GM18870 (cell line): ENCODE measurements at regions not wholly inside any gene's neighbourhood (a gene's known extent, or its start where the extent isn't known, plus 50 kb on each side); places are given as distances from the start of the nearest gene placed in this dataset.
"Not testable (repeated sequence)": the region's sequence is repeated elsewhere in the genome, so short reads cannot be mapped to it uniquely, and the experiment has no call there.

Source experiments
- ATAC-seq: cut with Tn5 transposase; IDR thresholded peaks from one replicate; pipeline ENCODE4 v1.9.1; 2021; ENCODE audit warnings: moderate library complexity; ENCODE audit not compliant: unreplicated experiment

GRCh38 chr10:8173243-8173865 is 118.9 kb downstream of the GATA3 start:
- ATAC-seq, result no peak

- no peak for ATAC-seq
Measured at GRCh38 chr10:8173866-8174243, 119.4 kb downstream of the GATA3 start.

- ATAC-seq, result no peak
Measured at GRCh38 chr10:8174762-8175161, 120.3 kb downstream of the GATA3 start.

GRCh38 chr10:8177526-8177925 is 123.0 kb downstream of the GATA3 start:
- ATAC-seq, result not testable (repeated sequence)

DNA sequence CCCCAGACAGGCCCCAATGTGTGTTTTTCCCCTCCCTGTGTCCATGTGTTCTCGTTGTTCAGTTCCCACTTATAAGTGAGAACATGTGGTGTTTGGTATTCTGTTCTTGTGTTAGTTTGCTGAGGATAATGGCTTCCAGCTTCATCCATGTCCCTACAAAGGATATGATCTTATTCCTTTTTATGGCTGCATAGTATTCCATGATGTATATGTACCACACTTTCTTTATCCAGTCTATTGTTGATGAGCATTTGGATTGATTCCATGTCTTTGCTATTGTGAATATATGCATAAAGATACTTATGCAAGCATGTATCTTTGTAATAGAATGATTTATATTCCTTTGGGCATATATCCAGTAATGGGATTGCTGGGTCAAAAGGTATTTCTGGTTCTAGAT is 125.3 kb downstream of the GATA3 start:
- not testable (repeated sequence) for ATAC-seq

DNA sequence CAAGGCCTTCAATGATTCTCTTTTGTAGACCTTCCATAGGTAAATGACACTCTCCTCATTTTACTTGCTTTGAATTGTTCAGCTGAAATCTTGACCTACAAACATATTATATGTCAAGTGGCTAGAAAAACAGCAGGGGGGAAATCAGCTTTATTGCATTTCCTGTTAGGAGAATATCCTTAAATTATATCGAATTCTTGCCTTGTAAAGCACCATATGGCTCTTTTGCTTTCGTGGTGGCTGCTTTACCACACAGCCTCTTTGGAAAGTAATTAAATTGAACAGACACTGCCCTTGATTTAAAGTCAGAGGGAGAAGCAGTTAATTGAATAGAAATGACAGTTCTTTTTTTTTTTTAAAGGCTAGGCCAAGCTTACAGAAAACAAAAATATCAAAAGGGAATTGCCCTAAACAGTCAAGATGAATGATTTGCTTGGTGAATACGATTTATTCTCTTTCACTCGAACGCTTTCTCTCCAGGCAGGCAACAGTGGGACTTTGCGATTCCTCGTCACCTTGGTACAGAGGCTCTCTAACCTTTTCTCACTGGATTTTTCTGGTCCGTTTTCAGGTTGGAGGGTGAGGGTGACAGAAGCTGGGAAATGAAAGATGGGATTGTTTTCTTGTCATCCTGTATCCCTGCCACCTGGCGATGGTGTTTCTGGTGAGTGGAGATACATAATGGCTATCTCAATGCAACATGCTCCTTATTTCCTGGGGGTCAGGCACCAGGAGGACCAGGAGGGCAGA is 126.0 kb downstream of the GATA3 start:
- no peak for ATAC-seq

DNA sequence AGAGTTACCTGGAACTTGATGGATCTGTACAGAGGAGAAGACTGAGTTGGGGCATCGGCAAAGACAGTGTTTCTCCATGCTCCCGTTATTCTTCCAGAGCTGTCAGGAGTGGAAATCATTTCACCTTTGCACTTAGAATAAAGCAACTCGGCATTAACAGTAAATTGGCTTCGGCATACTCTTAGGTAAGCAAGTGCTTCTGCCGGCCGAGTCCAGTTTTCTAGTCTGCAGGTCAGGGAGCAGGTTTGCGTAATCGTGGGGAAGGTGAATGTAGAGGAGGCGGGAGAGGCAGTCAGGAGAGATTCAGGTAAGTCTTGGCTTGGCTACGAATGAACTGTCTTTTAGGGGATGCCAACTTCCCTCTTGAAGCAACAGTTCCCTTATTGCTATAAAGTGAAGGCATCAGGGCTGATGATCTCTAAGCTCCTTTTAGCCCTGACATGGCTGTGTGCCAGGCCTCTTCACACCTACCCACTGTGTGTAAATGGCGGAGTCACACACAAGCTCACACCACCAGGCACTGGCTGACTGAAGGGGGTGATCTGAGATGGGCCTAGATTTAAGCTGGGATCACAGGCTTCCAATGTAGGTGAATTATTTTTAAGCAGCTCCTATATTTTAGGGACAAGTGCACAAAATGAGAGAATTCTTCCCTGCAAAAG is 127.1 kb downstream of the GATA3 start:
- ATAC-seq, result no peak

- ATAC-seq, result no peak
Measured at GRCh38 chr10:8182806-8183205, 128.3 kb downstream of the GATA3 start.

DNA sequence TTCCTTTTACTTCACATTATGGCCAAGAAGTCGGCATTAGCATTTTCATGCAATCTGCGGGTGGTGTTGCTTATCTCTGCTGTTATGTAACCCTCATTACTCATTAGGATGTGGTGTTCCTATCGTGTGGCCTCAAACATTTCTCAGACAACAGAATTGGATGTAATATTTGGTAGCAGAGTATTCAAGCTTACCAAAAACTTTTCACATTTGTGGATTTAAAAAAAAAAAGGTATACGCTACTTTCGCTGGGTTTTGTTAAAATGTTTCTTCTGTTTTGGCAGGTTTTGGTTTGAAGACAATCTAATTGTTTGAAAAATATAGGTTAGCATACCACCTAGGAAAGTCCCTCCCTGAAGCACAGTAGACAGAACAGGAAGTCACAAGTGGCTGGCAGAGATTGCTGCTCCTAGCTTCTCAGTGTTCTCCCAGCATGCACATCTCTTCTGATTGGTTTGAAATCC is 128.8 kb downstream of the GATA3 start:
- ATAC-seq, result peak; percentile 85

GRCh38 chr10:8187171-8187666 is 132.7 kb downstream of the GATA3 start:
- ATAC-seq, result no peak

GRCh38 chr10:8189458-8189857 is 135.0 kb downstream of the GATA3 start:
- no peak for ATAC-seq

GRCh38 chr10:8192301-8192700 is 137.8 kb downstream of the GATA3 start:
- no peak for ATAC-seq

DNA sequence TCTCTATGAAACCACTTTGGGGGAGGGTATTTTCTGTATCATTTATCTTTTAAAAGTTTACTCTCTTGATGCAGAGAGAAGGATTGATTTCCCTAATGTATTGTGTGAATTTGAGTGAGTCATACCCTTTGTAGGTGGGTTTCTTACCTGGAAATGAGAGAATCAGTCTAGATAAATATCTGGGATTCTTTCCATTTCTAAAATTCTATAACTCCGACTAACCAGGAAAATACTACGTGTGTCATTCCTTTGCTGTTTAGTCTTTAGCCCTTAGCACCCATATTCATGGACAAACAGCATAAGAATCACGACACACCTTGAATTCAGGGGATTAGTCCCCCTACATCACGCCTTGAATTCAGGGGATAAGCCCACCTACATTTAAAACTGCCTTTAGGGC is 139.1 kb downstream of the GATA3 start:
- no peak for ATAC-seq

DNA sequence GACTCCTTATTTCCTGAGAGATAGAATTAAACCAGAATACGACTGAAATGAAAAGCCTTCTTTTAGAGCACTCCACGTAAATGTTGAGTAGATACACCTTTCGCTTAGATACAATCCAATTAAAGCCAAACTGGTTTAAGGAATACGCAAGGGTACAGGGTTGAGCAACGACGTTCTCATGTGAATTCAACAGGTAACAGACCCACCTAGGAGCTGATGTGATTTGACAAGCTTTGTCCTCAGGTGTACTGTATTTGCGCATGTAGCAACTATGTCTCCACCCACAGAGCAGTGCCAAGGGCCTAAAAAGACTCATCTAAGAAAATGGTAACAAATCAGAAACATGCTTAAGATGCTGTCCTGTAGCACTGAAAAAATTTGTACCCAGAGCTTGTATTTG is 139.6 kb downstream of the GATA3 start:
- no peak for ATAC-seq

GRCh38 chr10:8206882-8207281 is 152.4 kb downstream of the GATA3 start:
- ATAC-seq, result no peak

- no peak for ATAC-seq
Measured at GRCh38 chr10:8211631-8212030, 157.1 kb downstream of the GATA3 start.

GRCh38 chr10:8213735-8214134 is 159.2 kb downstream of the GATA3 start:
- no peak for ATAC-seq

DNA sequence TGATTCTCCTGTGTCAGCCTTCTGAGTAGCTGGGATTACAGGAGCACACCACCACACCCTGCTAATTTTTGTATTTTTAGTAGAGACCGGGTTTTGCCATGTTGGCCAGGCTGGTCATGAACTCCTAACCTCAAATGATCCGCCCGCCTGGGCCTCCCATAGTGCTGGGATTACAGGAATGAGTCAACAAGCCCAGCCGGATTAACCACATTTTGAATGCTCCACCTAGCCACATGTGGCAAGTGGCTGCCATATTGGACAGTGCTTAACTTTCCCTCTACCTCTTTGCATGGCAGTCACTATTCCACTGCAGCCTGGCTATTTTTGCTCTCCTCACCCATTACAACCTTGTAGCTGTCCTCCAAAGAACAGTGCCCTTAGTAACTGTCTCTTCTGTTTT is 160.1 kb downstream of the GATA3 start:
- ATAC-seq, result no peak

DNA sequence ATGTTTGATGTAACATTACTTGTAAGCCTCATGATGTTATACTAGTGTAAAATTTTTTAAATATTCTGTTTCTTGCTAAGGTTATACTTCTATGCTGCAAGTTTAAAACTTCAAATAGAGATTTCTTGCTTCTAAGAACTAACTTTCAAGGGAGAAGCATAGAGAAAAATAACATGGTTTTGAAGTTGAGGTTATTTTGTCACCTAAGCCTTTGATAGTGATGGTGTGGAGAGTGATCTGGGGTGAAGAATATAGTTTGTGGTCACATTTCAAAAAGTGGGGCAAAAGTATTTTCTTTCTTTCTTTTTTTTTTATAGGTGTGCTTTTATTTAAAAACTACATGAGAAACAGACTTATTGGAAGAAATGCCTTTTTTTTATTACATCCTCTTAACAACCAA is 162.4 kb downstream of the GATA3 start:
- ATAC-seq, result no peak

DNA sequence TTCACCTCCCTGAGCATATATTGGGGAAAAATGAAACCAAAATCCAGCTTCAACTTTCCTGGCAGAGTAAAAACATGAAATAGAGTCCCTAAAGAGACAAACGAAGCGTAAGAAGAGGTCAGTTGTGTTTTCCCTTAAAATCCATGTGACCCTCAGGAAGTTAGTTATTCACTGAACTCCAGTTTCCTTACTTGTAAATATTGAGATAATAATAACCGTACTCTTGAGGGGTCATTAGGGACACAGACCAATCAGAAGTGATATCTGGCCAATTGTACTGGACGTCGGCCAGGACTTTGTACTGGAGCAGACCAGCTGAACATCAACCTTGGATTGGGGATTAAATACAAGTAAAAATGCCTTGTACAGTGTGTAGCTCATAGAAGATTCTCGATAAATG is 167.0 kb downstream of the GATA3 start:
- no peak for ATAC-seq

GRCh38 chr10:8224591-8224990 is 170.1 kb downstream of the GATA3 start:
- no peak for ATAC-seq

- ATAC-seq, result no peak
Measured at GRCh38 chr10:8225187-8225586, 170.7 kb downstream of the GATA3 start.
